Endothelial cell of umbilical vein (primary cell): ENCODE measurements at regions not wholly inside any gene's neighbourhood (a gene's known extent, or its start where the extent isn't known, plus 50 kb on each side); places are given as distances from the start of the nearest gene placed in this dataset.

Source experiments
- CTCF ChIP-seq, 2 donors: IDR thresholded peaks; 1 replicate in 1 of 2; 2 replicates in 1 of 2; pipeline ENCODE4 v1.5.1; 2011; ENCODE audit warnings: low read length in 2 of 2, mild to moderate bottlenecking in 2 of 2, moderate library complexity in 2 of 2, control low read depth in 1 of 2, inconsistent platforms in 1 of 2, low read depth in 1 of 2; ENCODE audit not compliant: insufficient read depth in 1 of 2; ENCODE audit errors: extremely low read depth in 1 of 2
- GATA2 ChIP-seq: IDR thresholded peaks from 2 replicates; pipeline ENCODE4 v1.7.0; 2011; ENCODE audit warnings: low read depth, mild to moderate bottlenecking, moderate library complexity, mixed read lengths, low read length; ENCODE audit not compliant: insufficient read length, insufficient read depth
- MAX ChIP-seq: IDR thresholded peaks from 2 replicates; pipeline ENCODE4 v1.6.1; 2011; ENCODE audit not compliant: insufficient read depth, insufficient read length
- POLR2A ChIP-seq: IDR thresholded peaks from 2 replicates; pipeline ENCODE4 v1.6.1; 2012; ENCODE audit warnings: low read depth, mild to moderate bottlenecking, control low read depth, low read length
- POLR2AphosphoS5 ChIP-seq: IDR thresholded peaks from 2 replicates; pipeline ENCODE4 v1.6.1; 2012; ENCODE audit warnings: low read depth, mild to moderate bottlenecking, control low read depth, low read length, moderate library complexity; ENCODE audit not compliant: insufficient read depth

GRCh38 chr5:39870137-39870536, 445.4 kb upstream of the DAB2 start:
- TF ChIP-seq CTCF (IDR thresholded peaks at IDR 0.05; ENCODE audit: extremely low read depth in 1 of 2, insufficient read depth in 1 of 2, low read depth in 1 of 2, low read length in 2 of 2): no peak
- TF ChIP-seq MAX: no peak
- no peak for TF ChIP-seq GATA2
- TF ChIP-seq POLR2AphosphoS5: no peak
- TF ChIP-seq POLR2A: no peak
